ENCODE measurements at regions not wholly inside any gene's neighbourhood (a gene's known extent, or its start where the extent isn't known, plus 50 kb on each side); places are given as distances from the start of the nearest gene placed in this dataset.
A peak's percentile ranks its signal among the peaks of the same experiment; 100 is the strongest.
"Not testable (repeated sequence)": the region's sequence is repeated elsewhere in the genome, so short reads cannot be mapped to it uniquely, and the experiment has no call there.

DNA sequence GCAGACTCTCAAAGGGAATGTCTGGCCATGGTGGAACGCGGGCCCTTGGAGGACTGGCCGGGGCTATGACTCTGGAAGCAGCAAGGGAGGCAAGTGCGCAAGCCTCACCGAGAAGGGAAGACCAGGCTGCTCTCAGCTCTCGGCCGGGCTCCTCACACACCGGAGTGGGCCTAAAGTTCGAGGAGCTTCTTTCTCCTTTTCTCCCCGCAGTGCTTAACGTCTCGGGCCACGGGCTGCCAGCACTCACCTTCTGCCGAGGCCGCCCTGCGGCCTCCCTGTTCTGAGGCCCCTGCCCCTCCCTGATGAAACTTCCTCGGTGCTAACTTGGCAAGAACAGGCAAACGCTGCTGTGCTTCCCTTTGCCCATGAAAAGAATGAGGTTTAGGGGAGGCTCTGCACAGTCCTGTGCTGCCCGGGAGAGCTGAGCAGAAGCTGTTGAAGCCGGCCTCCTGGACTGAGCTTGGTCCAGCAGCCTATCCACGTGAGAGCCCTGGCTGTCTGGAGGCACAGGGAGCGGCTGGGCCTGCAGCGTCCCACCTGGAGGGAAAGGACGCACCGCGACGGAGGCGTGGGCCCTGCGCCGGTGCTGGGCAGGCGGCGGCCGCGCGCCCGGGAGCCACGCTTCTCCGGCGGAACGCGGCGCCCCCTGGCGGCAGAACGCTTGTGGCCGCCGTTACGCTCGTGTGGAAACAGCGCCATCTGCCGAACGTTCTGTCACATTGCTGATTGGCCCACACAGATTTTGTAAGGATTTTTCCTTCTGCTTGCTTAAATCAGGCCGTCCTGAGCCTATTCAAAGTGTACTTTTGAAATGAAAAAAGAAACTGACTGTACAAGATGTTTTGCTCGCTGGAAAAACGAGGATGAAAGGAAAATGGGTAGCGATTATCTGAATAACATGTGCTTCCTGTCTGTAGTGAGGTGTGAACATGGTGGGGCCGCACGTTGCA is 65.0 kb upstream of the TMEM45B start:
- TF ChIP-seq, protein P1, sequence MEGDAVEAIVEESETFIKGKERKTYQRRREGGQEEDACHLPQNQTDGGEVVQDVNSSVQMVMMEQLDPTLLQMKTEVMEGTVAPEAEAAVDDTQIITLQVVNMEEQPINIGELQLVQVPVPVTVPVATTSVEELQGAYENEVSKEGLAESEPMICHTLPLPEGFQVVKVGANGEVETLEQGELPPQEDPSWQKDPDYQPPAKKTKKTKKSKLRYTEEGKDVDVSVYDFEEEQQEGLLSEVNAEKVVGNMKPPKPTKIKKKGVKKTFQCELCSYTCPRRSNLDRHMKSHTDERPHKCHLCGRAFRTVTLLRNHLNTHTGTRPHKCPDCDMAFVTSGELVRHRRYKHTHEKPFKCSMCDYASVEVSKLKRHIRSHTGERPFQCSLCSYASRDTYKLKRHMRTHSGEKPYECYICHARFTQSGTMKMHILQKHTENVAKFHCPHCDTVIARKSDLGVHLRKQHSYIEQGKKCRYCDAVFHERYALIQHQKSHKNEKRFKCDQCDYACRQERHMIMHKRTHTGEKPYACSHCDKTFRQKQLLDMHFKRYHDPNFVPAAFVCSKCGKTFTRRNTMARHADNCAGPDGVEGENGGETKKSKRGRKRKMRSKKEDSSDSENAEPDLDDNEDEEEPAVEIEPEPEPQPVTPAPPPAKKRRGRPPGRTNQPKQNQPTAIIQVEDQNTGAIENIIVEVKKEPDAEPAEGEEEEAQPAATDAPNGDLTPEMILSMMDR (conservative IDR thresholded peaks at IDR 0.05; ENCODE audit: low read length): peak; percentile 86
- peak overlapping the region; percentile 38; the same call in 1 of the 2 replicates for H3K4me3 ChIP-seq (ENCODE audit: low read length)
- DNase-seq (ENCODE audit: low read depth): peak; percentile 62

DNA sequence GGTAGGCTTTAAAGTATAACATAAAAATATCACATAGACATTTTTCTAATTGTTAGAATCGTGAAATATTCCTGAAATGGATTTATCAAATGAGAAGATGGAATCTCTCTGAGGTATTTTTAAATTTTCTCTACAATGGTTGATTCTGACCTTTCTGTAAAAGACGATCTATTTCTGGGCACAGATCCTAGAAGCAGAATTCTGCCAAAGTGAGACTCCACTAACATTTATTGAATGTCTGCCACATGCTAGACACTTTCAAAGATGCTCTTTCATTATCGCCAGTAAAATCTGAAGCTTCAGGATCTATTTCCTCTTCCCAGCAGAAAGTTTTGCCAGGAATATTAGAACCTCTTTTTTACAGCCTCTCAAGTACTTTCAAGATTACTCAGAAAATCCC is 64.1 kb upstream of the TMEM45B start:
- no peak overlapping the region for H3K4me3 ChIP-seq (ENCODE audit: low read length)
- DNase-seq (ENCODE audit: low read depth): no peak
- TF ChIP-seq, protein P1 (conservative IDR thresholded peaks at IDR 0.05; ENCODE audit: low read length): no peak

DNA sequence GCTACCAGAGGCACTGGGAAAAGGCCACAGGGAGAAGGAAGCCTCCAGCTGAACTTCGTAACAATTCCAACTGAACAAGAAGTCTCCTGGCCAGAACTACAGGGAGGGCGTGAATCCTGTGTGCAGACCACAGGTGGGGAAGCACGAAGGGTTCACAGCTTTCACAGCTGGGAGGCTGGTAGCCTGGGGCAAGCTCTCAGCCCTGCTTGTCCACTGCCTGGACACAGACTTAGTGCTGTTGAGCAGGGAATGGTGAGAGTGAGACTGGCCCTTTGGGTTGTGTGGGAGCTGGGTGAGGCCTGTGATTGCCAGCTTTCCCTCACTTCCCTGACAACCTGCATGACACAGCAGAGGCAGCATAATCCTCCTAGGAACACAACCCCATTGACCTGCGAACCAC is 52.1 kb upstream of the TMEM45B start:
- DNase-seq (ENCODE audit: low read depth): not testable (repeated sequence)

DNA sequence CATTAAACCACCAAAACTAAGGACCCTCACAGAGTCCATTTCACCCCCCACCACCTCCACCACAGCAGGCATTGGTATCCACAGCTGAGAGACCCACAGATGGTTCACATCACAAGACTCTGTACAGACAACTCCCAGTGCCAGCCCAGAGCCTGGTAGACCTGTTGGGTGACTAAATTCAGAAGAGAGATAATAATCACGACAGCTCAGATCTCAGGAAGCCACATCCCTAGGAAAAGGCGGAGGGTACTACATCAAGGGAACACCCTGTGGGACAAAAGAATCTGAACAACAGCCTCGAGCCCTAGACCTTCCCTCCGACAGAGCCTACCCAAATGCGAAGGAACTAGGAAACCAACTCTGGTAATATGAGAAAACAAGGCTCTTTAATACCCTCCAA is 51.4 kb upstream of the TMEM45B start:
- not testable (repeated sequence) for H3K4me3 ChIP-seq (ENCODE audit: low read length); DNase-seq (ENCODE audit: low read depth)

More for the DNA sequence above, 52.1 kb upstream of the TMEM45B start:
- H3K4me3 ChIP-seq (ENCODE audit: low read length): not testable (repeated sequence)

All from AG10803 (cell line).